ENCODE measurements at regions not wholly inside any gene's neighbourhood (a gene's known extent, or its start where the extent isn't known, plus 50 kb on each side); places are given as distances from the start of the nearest gene placed in this dataset.

DNA sequence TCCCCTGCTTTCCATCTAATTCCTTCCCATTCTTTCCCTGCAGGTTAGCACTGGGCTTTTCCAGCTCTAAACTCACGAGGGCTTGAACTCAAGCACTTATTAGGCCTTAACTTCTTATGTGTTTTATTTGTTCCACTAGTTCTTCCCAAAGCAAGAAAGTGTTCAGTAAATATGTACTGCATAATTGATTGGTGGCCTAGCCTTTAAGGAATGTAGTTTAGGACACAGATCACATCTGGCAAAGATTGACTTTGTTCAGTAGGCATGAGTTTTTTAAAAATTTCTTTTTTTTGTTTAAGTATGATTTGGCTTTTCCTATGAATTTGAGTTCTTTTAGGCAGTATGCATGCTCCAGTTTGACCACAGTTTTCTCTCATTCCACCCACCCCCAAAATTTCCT is 285.2 kb downstream of the NPR3 start:
- Histone ChIP-seq H3K9ac (ENCODE audit: low read depth, low read length) (no peak overlapping the region), H3K27ac (ENCODE audit: low read length) (no peak overlapping the region), H3K4me1 (ENCODE audit: insufficient read depth, low read length) (no peaks in the 10 kb centered on the region), H2AFZ (ENCODE audit: low read depth, low read length) (no peak overlapping the region), H3K79me2 (ENCODE audit: insufficient read depth, low read length) (no peaks in the 10 kb centered on the region), H3K36me3 (ENCODE audit: insufficient read depth, low read length) (no peaks in the 10 kb centered on the region), H3K4me3 (ENCODE audit: low read depth in 1 of 2, low read length in 2 of 2) (no peak overlapping the region), H3K27me3 (ENCODE audit: insufficient read depth, low read length, poor library complexity) (no peaks in the 10 kb centered on the region), H4K20me1 (ENCODE audit: insufficient read depth, low read length) (no peaks in the 10 kb centered on the region), H3K9me3 (ENCODE audit: insufficient read depth, low read length, severe bottlenecking) (no peaks in the 10 kb centered on the region), H3K4me2 (ENCODE audit: insufficient read depth, low read length) (no peak overlapping the region)
- no peak for TF ChIP-seq EZH2 (IDR thresholded peaks at IDR 0.05; ENCODE audit: borderline replicate concordance, low read depth, low read length, severe bottlenecking)
- TF ChIP-seq, protein P1, sequence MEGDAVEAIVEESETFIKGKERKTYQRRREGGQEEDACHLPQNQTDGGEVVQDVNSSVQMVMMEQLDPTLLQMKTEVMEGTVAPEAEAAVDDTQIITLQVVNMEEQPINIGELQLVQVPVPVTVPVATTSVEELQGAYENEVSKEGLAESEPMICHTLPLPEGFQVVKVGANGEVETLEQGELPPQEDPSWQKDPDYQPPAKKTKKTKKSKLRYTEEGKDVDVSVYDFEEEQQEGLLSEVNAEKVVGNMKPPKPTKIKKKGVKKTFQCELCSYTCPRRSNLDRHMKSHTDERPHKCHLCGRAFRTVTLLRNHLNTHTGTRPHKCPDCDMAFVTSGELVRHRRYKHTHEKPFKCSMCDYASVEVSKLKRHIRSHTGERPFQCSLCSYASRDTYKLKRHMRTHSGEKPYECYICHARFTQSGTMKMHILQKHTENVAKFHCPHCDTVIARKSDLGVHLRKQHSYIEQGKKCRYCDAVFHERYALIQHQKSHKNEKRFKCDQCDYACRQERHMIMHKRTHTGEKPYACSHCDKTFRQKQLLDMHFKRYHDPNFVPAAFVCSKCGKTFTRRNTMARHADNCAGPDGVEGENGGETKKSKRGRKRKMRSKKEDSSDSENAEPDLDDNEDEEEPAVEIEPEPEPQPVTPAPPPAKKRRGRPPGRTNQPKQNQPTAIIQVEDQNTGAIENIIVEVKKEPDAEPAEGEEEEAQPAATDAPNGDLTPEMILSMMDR (IDR thresholded peaks at IDR 0.05; ENCODE audit: borderline replicate concordance, extremely low read depth, low read length, poor library complexity, severe bottlenecking), result no peak
- ATAC-seq (ENCODE audit: insufficient read depth, low read depth) (no peak), DNase-seq (no peak)

DNA sequence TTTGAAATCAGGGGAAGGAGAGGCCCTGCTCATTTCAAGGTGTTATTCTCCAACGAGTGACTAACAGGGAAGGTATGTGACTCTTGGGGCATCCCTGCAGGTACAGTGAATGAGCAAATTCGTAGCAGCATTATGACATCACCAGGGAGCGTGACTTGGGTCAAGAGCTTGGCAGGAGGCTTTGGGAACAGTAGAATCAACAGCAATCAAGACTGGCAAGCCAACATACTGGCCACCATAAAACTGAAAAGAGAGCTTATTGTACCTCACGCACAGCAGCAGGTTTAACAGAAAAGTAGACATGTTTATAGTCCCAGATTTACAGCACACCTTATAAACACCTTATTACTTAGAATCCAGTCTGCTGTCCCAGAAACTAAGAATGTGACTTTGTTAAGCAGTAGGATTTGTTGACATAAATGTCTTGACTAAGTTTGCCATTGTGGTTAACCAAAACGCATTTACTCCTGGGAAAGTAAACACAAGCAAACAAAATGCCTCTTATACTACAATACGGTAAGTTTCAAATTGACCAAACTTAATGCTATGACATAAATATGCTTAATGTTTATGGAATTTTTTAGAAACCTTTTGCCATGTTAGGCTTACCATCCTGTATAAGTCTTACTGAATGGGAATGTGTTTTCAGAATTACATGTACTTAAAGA is 297.8 kb downstream of the NPR3 start:
- H3K27ac ChIP-seq (ENCODE audit: low read length), result no peak overlapping the region
- H3K36me3 ChIP-seq (ENCODE audit: insufficient read depth, low read length), result no peaks in the 10 kb centered on the region
- H3K4me3 ChIP-seq (ENCODE audit: low read depth in 1 of 2, low read length in 2 of 2), result no peak overlapping the region
- no peak overlapping the region for H3K4me2 ChIP-seq (ENCODE audit: insufficient read depth, low read length)
- DNase-seq (no peak), ATAC-seq (ENCODE audit: insufficient read depth, low read depth) (no peak)
- no peaks in the 10 kb centered on the region for H3K4me1 ChIP-seq (ENCODE audit: insufficient read depth, low read length)
- no peak for TF ChIP-seq EZH2 (IDR thresholded peaks at IDR 0.05; ENCODE audit: borderline replicate concordance, low read depth, low read length, severe bottlenecking)
- TF ChIP-seq, protein P1 (IDR thresholded peaks at IDR 0.05; ENCODE audit: borderline replicate concordance, extremely low read depth, low read length, poor library complexity, severe bottlenecking), result no peak
- no peaks in the 10 kb centered on the region for H3K27me3 ChIP-seq (ENCODE audit: insufficient read depth, low read length, poor library complexity)
- H3K9ac ChIP-seq (ENCODE audit: low read depth, low read length), result no peak overlapping the region
- H3K79me2 ChIP-seq (ENCODE audit: insufficient read depth, low read length), result no peaks in the 10 kb centered on the region
- H4K20me1 ChIP-seq (ENCODE audit: insufficient read depth, low read length), result no peaks in the 10 kb centered on the region
- no peaks in the 10 kb centered on the region for H3K9me3 ChIP-seq (ENCODE audit: insufficient read depth, low read length, severe bottlenecking)
- H2AFZ ChIP-seq (ENCODE audit: low read depth, low read length), result no peak overlapping the region

DNA sequence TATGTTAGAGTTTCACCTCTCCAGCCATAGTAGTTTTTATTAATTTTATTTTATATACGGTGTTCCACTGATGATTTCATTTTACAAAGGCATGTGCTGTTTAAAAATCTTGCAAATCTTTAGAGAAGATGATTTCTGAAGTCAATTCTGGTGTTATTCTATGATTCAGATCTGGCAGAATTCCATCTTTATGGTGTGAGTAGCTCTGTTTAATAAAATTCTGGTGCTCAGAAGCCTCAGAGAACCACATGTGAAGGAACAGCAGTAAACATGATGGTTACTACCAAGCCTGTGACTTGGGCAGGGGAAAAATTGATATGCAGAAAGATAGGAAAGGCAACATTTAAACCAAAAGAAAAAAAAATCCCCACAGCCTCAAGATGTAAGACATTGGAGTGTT is 299.7 kb downstream of the NPR3 start:
- Histone ChIP-seq H3K4me2 (ENCODE audit: insufficient read depth, low read length) (no peak overlapping the region), H4K20me1 (ENCODE audit: insufficient read depth, low read length) (no peaks in the 10 kb centered on the region), H3K79me2 (ENCODE audit: insufficient read depth, low read length) (no peaks in the 10 kb centered on the region), H3K36me3 (ENCODE audit: insufficient read depth, low read length) (no peaks in the 10 kb centered on the region), H3K9ac (ENCODE audit: low read depth, low read length) (no peak overlapping the region), H3K27me3 (ENCODE audit: insufficient read depth, low read length, poor library complexity) (no peaks in the 10 kb centered on the region), H2AFZ (ENCODE audit: low read depth, low read length) (no peak overlapping the region), H3K9me3 (ENCODE audit: insufficient read depth, low read length, severe bottlenecking) (no peaks in the 10 kb centered on the region), H3K4me1 (ENCODE audit: insufficient read depth, low read length) (no peaks in the 10 kb centered on the region), H3K27ac (ENCODE audit: low read length) (no peak overlapping the region), H3K4me3 (ENCODE audit: low read depth in 1 of 2, low read length in 2 of 2) (no peak overlapping the region)
- no peak for ATAC-seq (ENCODE audit: insufficient read depth, low read depth)
- no peak for DNase-seq
- TF ChIP-seq EZH2 (IDR thresholded peaks at IDR 0.05; ENCODE audit: borderline replicate concordance, low read depth, low read length, severe bottlenecking), result no peak
- TF ChIP-seq, protein P1 (IDR thresholded peaks at IDR 0.05; ENCODE audit: borderline replicate concordance, extremely low read depth, low read length, poor library complexity, severe bottlenecking), result no peak
